GM18868 (cell line): ENCODE measurements at regions not wholly inside any gene's neighbourhood (a gene's known extent, or its start where the extent isn't known, plus 50 kb on each side); places are given as distances from the start of the nearest gene placed in this dataset.

ENCODE experiments used
- ATAC-seq: cut with Tn5 transposase; IDR thresholded peaks from one replicate; pipeline ENCODE4 v1.9.1; 2021; ENCODE audit warnings: mild to moderate bottlenecking, moderate library complexity; ENCODE audit not compliant: unreplicated experiment

DNA sequence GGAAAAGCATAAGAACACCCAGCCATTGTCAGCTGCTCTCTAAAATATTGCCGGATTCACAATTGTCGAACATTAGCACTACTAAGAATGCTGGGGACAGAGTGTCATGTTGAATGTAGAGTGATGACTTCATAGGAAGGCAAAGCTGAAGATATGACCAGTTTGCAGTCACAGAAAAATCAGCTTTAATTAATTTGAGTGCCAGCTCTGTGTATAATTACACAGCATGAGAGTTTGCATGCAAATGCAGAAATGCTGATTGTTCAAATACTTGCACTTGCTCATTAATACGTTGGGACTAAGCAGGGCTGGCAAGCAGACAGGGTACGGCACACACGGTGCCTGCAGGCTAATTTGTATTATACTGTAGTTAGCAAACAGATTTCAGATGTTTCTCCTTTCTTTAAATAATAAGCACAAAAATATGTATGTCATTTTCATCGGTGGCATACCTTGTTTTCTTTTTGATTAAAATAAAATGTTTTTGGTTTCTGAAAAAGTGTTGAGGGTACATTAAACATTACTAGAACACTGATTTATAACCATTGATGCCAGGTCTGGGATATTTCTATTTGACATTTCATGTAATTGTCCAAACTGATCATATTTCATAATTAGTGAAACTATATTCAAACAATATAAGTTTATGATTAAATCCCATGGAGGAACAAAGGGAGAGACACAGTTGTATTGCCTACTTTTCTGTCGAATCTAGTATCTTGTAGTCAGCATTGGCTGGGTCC lies 99.8 kb upstream of the ADGRL2 start:
- no peak for ATAC-seq

GRCh38 chr1:81699234-81699633 lies 101.5 kb upstream of the ADGRL2 start:
- ATAC-seq, result no peak

DNA sequence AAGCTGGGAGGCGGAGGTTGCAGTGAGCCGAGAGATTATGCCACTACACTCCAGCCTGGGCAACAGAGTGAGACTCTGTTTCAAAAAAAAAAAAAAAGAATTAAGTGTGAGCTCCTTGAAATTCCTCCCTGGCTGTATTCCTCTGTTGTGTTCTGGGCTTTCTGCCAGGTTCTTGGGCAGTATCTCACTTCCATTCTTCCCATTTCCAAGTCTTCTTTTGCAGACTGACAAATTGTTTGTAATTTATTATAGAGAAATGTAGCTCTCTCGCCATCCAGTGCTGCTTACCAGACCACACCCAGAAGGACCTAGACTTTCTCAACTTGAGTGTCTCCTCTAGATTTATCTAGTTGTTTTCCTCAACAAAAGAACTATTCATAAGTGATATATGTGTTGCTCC lies 105.0 kb upstream of the ADGRL2 start:
- ATAC-seq, result no peak

- ATAC-seq, result no peak
Measured at GRCh38 chr1:81693316-81693715, 107.4 kb upstream of the ADGRL2 start.

GRCh38 chr1:81690676-81691453 lies 109.9 kb upstream of the ADGRL2 start:
- no peak for ATAC-seq

- no peak for ATAC-seq
Measured at GRCh38 chr1:81689531-81689941, 111.2 kb upstream of the ADGRL2 start.

GRCh38 chr1:81682490-81682889 lies 118.2 kb upstream of the ADGRL2 start:
- no peak for ATAC-seq

GRCh38 chr1:81681601-81682266 lies 119.0 kb upstream of the ADGRL2 start:
- peak; percentile 70 for ATAC-seq

- ATAC-seq, result no peak
Measured at GRCh38 chr1:81681114-81681513, 119.6 kb upstream of the ADGRL2 start.

- no peak for ATAC-seq
Measured at GRCh38 chr1:81679942-81680341, 120.8 kb upstream of the ADGRL2 start.

DNA sequence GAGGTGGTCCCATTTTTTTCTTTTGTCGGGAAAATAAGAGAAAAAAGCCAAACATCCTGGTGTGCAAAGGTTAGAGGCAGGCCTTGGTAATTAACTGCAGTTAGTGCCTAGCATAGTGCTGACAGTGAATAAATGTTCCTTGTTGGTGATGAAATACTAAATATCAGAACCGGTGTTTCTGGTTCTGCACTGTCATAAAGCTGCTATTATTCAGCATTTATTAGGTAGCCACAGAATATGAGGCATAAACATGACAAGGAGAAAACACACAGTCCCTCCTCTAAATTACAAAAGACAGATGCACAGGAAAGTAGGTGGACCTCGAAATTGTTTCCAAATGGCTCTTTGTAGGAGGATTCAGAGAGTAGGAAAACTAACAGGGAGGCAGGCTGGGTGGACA lies 122.0 kb upstream of the ADGRL2 start:
- no peak for ATAC-seq

- no peak for ATAC-seq
Measured at GRCh38 chr1:81672766-81673165, 128.0 kb upstream of the ADGRL2 start.

- no peak for ATAC-seq
Measured at GRCh38 chr1:81671038-81671437, 129.7 kb upstream of the ADGRL2 start.

DNA sequence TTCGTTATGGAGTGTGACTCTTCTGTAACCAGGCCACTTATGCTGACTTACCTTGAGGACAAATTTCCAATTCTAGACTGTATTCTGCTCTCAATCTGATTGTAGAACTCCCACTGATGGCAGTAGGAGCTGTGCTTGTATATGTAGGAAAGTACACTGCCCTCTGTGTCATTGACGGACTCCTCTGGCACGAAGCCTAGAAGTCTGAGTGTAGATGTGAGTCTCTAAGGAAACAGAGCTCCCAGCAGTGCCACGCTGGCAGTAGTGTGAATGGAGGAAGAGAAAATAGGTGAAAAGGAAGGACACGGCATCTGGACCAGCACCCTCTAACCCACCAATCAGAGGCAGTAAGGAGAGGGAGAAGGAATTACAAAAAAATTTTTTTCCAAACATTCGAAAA lies 130.4 kb upstream of the ADGRL2 start:
- ATAC-seq, result no peak

- ATAC-seq, result no peak
Measured at GRCh38 chr1:81666586-81666985, 134.1 kb upstream of the ADGRL2 start.

GRCh38 chr1:81664341-81664740 lies 136.4 kb upstream of the ADGRL2 start:
- no peak for ATAC-seq

- no peak for ATAC-seq
Measured at GRCh38 chr1:81662913-81663526, 137.7 kb upstream of the ADGRL2 start.

GRCh38 chr1:81660286-81660685 lies 140.4 kb upstream of the ADGRL2 start:
- no peak for ATAC-seq

DNA sequence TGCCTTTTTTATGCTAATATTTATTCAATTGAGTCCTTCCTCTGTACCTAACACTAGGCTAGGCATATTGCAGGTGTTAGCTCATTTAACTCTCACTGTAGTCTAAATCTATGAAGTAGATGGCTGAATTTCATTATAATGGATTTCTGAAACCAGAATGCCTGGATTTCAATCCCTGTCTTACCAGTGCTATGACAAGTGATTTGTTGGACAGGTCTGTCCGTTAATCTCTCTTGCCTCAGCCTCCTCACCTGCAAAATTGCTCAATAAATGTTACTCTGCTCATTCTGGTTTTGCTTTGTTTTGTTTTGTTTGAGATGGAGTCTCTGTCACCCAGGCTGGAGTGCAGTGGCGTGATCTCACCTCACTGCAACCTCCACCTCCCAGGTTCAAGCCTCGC lies 146.1 kb upstream of the ADGRL2 start:
- no peak for ATAC-seq

DNA sequence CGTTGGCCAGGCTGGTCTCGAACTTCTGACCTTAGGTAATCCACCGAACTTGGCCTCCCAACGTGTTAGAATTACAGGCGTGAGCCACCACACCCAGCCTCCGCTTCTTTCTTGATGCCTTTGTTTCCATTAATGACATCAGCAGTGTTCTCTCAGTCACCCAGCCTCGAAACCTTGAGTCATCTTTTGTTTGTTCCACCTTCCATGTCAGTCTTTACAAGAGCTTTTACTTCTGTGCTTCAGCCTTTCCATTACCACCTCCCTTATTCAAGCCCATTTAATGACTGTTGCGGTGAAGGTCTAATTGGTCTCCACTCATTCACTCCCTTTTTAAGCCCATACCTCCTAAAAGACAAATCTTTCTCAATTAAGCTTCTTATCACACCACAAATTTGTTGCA lies 146.6 kb upstream of the ADGRL2 start:
- no peak for ATAC-seq

GRCh38 chr1:81650776-81651175 lies 150.0 kb upstream of the ADGRL2 start:
- no peak for ATAC-seq
